AG04450 (cell line): ENCODE measurements at regions not wholly inside any gene's neighbourhood (a gene's known extent, or its start where the extent isn't known, plus 50 kb on each side); places are given as distances from the start of the nearest gene placed in this dataset.

Experiments
- CTCF ChIA-PET: fragments of 300-600, 350-600 bp; formaldehyde crosslinking; extraction: SDS; loops from one replicate; lab custom pipeline; 2022; ENCODE audit warnings: antibody characterized with exemption, inconsistent platforms; lab: Charles Lee
- POLR2A ChIA-PET: fragments of 350-600 bp; formaldehyde crosslinking; extraction: SDS; loops from one replicate; lab custom pipeline; 2021; ENCODE audit warnings: antibody characterized with exemption, inconsistent platforms; lab: Yijun Ruan, JAX
- DNase-seq: peaks from one replicate; pipeline ENCODE4 v3.0.0-alpha.2; 2011; ENCODE audit warnings: low read depth, low spot score
- H3K27ac ChIP-seq: one replicate; pipeline ENCODE4 v1.5.1; 2012; ENCODE audit warnings: low read depth, low read length, control low read depth
- H3K27me3 ChIP-seq: one replicate; pipeline ENCODE4 v1.6.0; 2012; ENCODE audit warnings: low read length; ENCODE audit not compliant: control insufficient read depth, insufficient read depth
- H3K4me3 ChIP-seq: 2 replicates; pipeline ENCODE4 v1.5.1; 2011; ENCODE audit warnings: mild to moderate bottlenecking, low read depth, low read length, control low read depth
- H3K9me3 ChIP-seq: 2 replicates; pipeline ENCODE4 v1.5.1; 2012; ENCODE audit warnings: low read length; ENCODE audit not compliant: control insufficient read depth, insufficient read depth
- TF ChIP-seq, protein P1 (sequence below): IDR thresholded peaks from 2 replicates; pipeline ENCODE4 v1.5.1; 2011; ENCODE audit warnings: low read depth, low read length, control low read depth, inconsistent platforms

DNA sequence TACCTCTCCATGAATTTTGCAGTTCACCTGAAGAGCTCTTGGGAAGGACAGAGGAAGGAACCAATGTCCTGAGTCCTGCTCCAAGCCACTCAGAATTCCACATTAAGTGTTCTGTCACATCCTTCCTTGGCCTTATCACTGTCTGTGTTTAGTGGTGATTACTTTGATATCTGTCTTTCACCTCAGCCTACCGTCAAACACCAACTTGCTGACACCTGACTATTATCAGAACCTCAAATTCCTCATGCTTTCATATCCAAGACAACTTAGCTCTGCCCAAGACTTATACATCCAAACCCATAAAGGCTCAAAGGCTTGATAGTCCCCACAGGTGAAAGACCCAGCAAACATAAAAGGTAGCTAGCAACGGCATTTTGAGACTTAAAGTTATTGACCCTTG, 280.0 kb downstream of the MEX3B start:
- TF ChIP-seq, protein P1, sequence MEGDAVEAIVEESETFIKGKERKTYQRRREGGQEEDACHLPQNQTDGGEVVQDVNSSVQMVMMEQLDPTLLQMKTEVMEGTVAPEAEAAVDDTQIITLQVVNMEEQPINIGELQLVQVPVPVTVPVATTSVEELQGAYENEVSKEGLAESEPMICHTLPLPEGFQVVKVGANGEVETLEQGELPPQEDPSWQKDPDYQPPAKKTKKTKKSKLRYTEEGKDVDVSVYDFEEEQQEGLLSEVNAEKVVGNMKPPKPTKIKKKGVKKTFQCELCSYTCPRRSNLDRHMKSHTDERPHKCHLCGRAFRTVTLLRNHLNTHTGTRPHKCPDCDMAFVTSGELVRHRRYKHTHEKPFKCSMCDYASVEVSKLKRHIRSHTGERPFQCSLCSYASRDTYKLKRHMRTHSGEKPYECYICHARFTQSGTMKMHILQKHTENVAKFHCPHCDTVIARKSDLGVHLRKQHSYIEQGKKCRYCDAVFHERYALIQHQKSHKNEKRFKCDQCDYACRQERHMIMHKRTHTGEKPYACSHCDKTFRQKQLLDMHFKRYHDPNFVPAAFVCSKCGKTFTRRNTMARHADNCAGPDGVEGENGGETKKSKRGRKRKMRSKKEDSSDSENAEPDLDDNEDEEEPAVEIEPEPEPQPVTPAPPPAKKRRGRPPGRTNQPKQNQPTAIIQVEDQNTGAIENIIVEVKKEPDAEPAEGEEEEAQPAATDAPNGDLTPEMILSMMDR, result no peak
- Histone ChIP-seq H3K9me3 (no peaks in the 10 kb centered on the region), H3K4me3 (no peak overlapping the region), H3K27me3 (peaks cover 7% of the 10 kb centered on the region), H3K27ac (no peak overlapping the region)
- ChIA-PET POLR2A (no interaction called here), CTCF (no interaction called here)
- no peak for DNase-seq

DNA sequence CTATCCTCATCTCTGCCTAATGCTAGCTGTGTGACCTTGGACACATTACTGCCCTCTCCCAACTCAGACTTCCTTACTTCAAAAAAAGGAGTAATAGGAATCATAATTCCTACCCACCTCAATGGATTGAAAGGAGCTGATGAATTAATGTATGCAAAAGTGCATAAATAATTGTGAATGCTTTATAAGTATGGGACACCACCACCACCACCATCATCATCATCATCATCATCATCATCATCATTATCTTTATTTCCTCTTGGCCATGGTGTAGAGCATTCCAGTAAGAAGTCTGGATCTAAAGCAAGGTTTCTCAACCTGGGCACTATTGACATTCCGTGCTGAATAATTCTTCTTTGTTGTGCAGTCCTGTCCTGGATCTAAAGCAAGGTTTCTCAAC, 282.5 kb downstream of the MEX3B start:
- H3K9me3 ChIP-seq, result no peaks in the 10 kb centered on the region
- no peak overlapping the region for H3K4me3 ChIP-seq
- ChIA-PET CTCF (no interaction called here), POLR2A (no interaction called here)
- H3K27ac ChIP-seq, result no peak overlapping the region
- TF ChIP-seq, protein P1, result no peak
- DNase-seq, result no peak
- peaks cover 13% of the 10 kb centered on the region for H3K27me3 ChIP-seq

DNA sequence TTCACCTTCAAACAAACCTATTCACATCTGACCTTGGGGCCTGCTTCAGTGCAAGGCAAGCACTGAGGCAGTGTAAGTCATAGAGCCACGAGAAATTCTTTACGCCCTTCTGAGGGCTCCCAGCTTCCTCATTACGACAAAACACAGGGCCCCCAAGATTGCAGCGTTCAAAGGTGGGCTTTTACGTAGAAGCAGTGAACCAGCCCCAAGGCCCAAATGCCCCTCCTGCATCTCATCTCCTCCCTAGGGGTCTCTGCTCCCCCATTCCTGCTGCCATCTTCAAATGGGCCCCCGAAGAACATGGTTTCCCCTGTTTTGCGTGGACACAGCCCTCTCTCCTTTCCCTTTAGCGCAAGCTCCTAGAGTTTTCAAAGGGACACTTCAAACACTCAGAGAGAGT, 285.1 kb downstream of the MEX3B start:
- Histone ChIP-seq H3K9me3 (no peaks in the 10 kb centered on the region), H3K27ac (no peak overlapping the region), H3K4me3 (no peak overlapping the region), H3K27me3 (peaks cover 16% of the 10 kb centered on the region)
- TF ChIP-seq, protein P1, result no peak
- DNase-seq, result no peak
- ChIA-PET CTCF (no interaction called here), POLR2A (no interaction called here)

DNA sequence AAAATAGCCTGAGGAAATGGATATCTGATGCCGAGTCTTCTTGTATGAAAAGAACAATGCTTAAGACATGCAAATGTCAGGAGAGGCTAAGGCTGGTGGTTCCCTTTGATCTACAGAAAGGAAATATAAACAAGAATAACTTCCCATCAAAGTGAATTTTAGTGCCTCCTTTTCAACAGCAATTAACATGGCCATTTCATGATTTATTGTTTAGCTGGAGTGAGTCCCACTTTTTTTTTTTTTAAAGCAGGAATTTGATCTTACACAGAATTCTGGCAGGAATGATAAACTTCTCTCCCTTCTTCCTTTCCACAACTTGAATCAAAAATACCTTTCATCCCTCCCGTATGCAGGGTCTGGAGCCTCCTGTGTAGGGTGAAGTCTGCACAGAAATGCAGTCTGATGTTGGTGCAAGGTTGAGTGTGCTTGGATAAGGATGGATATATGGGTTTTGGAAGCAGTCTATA, 287.0 kb downstream of the MEX3B start:
- TF ChIP-seq, protein P1, result no peak
- no peaks in the 10 kb centered on the region for H3K9me3 ChIP-seq
- DNase-seq, result no peak
- no peak overlapping the region for H3K27ac ChIP-seq
- POLR2A ChIA-PET, result no interaction called here
- peaks cover 10% of the 10 kb centered on the region for H3K27me3 ChIP-seq
- no peak overlapping the region for H3K4me3 ChIP-seq
- CTCF ChIA-PET, result no interaction called here

DNA sequence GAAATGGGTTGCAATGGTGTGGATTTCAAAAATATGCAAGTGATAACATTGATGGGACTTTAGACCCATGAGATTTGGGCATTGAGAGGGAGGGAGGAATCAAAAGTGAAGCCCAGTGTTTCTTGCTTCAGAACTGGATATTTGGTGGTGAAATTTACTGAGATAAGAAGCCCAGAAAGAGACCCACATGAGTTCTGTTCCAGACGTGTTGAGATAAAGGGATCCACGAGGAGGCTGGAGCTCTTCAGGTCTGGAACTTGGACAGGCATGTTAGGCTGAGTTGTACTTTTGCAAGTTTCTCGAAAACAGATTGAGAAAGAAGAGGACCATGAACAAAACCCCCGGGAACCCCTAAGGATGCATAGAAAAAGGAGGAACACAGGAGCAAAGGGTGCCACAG, 290.2 kb downstream of the MEX3B start:
- no peaks in the 10 kb centered on the region for H3K9me3 ChIP-seq
- POLR2A ChIA-PET, result no interaction called here
- DNase-seq, result no peak
- TF ChIP-seq, protein P1, result no peak
- CTCF ChIA-PET, result no interaction called here
- no peak overlapping the region for H3K4me3 ChIP-seq
- peaks cover 12% of the 10 kb centered on the region for H3K27me3 ChIP-seq
- H3K27ac ChIP-seq, result no peak overlapping the region
